ENCODE measurements at regions not wholly inside any gene's neighbourhood (a gene's known extent, or its start where the extent isn't known, plus 50 kb on each side); places are given as distances from the start of the nearest gene placed in this dataset.
A peak's percentile ranks its signal among the peaks of the same experiment; 100 is the strongest.
"Not testable (repeated sequence)": the region's sequence is repeated elsewhere in the genome, so short reads cannot be mapped to it uniquely, and the experiment has no call there.

DNA sequence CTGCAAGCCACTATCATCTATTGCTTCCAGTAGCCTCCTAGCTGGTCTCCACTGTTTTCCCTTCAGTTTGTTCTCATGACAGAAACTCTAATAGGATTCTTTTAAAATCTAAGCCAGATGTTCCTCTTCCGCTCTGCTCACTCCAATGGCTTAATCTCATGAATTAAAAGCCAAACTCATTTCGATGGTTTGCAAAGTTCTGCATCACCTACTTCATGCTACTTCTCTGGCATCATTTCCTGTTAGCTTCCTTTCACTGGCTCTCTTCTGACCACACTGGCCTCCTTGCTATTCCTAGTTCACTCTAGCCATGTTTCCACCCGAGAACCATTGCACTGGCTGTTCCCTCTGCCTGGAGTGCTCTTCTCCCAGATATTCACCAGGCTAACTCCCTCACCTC, 102.0 kb upstream of the LSM6 start:
- DNase-seq (ENCODE audit: low spot score): peak; percentile 30

DNA sequence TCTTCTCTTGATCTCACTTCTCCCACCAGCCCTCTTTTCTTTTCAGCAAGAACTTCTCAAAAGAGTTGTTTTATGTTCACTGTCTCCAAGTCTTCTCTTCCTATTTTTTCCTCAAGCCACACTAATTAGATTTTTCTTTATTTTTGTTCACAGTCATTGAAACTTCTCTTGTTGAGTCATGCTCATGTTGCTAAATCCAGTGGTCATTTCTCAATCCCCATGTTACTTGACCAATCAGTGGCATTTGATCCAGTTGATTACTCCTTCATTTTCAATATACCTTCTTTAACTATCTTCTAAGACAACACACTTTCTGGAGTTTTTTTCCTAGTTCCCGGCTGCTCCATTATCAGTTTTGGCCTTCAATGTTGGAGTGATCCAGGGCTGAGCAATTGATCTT, 103.1 kb upstream of the LSM6 start:
- DNase-seq (ENCODE audit: low spot score): no peak

DNA sequence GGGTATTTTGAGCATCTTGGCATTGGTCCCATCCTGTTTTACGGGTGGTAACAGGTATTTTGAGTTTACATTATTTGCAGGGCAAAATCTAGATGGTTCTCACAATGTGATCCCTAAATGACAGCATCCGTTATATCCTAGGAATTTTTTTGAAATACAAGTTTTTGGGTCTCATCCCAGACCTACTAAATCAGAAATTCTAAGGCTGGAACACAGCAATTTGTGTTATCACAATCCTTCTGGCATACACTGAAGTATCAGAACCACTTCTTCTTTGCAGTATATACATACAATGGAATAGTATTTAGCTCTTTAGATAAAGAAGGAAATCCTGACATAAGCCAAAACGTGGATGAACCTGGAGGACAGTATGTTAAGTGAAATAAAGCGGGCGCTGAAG, 104.1 kb upstream of the LSM6 start:
- no peak for DNase-seq (ENCODE audit: low spot score)

DNA sequence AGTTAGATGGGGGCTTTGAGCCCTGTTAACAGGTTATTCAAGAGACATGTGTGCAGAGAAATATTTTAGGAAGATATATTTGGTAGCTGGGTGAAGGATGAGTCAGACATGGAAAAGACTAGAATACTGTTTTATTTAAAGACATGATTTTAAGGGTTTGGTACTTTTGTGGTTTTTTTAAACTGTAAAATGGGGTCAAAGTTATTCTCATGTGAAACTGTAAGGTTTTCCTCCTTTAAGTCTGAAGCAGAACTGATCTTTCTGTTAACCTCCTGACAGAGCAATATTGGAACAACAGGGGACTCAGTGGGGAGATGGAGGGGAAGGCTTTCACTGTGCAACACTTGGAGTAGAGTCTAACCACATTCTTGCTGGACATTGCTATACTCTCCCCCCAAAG, 112.4 kb upstream of the LSM6 start:
- no peak for DNase-seq (ENCODE audit: low spot score)

DNA sequence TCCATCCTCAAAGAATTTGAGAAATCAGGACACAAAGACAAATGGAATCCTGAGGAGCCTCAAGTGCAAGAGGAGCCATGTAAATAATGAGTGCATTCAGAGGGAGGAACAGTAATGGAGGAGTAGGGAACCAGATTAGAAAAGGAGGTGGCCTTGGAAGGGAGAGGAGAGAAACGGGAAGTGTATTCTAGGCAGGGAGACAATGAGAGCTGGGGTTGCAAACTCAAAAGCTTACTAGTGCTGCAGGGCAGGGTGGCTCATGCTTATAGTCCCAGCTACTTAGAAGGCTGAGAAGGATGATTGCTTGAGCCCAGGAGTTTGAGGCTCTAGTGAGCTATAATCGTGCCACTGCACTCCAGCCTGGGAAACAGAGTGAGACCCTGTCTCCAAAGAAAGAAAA, 113.2 kb upstream of the LSM6 start:
- no peak for DNase-seq (ENCODE audit: low spot score)

DNA sequence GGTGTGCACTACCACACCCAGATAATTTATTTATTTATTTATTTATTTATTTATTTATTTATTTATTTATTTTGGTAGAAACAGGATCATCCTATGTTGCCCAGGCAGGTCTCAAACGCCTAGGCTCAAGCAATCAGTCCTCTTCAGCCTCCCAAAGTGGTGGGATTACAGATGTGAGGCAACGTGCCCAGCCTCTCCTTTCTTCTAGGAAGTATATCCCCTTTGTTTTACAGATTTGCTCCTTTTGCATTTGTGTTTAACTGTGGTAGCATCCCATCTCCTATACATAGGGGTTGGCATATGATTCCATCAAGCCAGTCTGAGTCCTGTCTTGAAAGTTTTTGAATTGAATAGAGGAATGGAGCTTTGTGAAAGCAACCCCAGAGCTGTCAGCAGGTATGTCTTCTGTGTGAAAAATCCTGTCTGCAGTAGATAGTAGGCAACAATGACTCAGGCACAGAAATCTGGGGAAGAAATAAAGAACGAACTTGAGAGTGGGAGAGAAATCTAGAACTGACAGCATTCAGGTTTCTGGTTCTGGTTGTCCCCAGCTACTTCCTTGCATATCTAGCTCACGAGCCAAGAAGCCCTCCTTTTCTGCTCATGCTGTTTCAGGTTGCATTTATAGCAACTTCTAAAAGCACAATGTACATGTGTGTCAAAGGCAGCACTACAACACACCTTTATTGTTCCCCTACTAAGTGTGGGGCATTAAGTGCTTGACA, 113.7 kb upstream of the LSM6 start:
- no peak for DNase-seq (ENCODE audit: low spot score)

DNA sequence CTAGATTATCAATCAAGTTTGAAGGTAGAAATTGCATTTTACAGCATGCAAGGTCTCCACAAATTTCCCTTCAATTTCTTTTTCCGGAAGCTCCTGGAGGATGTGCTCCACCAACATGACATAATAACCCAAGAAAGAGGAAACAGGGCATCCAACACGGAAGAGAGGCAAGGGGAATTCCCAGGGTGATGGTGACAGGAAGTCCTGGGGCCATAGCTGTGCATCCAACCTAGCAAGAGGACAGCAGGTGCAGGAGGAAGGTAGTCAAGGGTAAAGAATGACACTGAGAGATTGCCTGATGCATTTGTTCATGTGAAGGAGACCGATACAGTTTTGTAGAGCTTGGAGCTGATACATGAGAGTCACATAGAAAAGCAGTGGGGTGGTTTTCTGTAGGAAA, 115.7 kb upstream of the LSM6 start:
- DNase-seq (ENCODE audit: low spot score): peak; percentile 94

DNA sequence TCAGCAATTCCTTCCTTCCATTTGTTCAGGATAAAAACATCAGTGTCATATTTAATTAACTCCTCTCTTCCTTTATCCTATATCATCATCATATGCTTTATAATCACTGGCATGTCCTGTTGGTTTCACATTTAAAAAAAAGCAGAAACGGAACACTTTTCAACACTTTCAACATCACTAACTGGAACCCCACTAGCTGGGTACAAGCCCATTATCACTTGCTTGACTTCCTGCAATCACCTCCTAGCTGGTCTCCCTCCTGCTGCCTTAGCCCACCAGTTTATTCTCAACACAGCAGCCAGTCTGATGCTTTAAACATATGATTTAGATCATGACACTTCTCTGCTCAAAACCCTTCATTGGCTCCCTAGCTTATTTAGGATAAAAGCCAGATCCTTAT, 116.4 kb upstream of the LSM6 start:
- no peak for DNase-seq (ENCODE audit: low spot score)

DNA sequence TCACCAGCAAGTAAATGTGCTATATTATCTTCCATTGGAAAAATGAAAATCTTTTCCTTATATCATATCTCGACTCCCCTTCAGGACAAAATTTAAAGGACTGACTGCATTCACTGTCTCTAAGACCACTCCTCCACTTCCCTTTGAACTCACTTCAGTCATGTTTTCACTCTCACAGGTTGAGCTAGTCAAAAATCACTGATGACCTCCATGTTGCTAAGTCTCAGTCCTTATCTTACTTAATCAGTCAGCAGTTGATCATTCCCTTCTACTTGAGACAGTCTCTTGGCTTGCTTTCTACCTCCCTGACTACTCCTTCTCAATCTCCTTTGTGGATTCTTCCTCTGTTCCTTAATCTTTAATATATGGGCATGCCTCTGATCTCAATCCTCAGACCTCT, 117.0 kb upstream of the LSM6 start:
- DNase-seq (ENCODE audit: low spot score): no peak

DNA sequence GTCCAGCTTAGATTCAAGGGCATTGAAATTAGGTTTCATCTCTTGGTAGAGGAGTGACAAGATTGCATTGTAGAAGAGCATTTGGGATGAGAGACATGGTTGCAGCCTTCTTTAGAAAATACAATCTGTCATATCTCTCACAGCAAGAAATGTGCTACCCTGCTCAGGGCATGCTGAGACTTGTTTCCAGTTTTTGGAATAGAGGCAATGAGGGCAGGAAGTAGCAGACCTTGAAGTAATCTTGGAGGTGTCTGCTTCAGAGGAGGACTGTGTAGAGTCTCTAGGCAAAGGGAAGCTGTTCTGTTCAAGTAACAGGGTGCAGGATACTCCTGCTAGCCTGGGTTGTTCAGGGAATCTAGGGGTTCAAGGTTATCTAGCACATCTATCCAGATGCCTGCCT, 116.1 kb upstream of the ZNF827 start:
- no peak for DNase-seq (ENCODE audit: low spot score)

DNA sequence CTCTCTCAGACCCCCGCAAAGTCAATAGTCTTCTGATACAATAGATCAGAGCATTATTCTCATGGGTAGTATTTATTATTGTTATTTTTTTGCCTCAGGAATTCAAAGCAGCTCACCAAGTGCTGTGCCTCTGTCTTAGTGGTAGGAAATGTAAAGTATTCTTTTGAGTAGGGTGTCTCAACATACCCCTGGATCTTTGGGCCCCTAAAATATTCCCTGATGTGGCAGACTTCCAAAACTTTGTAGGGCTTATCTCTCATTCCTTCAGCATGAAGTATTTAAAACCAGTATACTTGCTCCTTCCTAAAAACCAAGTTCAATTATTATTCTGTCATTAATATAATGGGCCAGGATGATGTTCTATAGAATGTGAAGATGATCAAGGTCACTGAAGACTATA, 115.3 kb upstream of the ZNF827 start:
- no peak for DNase-seq (ENCODE audit: low spot score)

DNA sequence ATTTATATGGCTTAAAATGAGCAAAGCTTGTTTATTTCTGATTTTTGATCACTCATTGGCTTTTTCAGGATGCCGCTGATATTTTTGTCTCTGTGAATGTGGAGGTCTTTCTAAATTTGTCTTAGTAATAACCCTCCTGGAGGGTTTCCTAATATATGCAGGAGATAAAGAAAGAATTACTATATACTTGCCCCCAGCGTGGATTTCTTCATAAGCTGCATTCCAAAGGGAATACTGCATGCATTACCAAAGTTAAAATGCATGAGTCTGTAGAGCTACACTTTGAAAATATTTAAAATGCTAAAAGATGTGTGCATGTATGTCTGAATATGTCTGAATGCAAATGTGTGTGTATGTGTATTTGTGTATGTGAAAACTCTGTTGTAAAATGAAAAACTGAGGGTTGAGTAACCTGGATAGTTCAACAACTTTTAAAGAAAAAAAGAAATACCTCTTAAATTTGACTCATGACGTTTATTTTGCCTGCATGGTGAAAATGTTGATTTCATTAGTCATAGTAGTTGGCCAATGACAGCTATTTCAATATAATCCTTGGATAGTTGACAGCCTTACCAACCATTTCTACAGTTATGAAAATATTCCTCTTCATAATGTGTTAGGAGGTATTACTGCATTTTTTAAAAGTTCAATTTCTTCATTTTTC, 113.2 kb upstream of the ZNF827 start:
- peak; percentile 63 for DNase-seq (ENCODE audit: low spot score)

DNA sequence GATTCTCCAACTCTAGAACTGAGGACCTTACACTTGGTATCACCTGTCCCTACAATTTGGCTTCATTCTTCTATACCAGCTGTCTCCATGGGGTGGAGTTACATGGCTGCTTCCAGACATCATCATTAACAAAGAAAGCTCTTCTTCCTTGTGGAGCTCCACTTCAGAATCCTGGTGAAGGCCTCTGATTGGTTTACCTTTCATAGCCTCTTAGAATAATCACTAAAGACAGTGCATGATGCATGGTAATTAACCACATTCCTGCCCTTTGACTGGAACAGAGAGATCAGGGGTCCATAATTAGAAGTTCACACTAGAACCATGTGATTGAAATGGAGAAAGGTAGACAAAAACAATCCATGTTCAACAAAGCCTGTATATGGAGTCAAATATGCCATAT, 112.6 kb upstream of the ZNF827 start:
- DNase-seq (ENCODE audit: low spot score): peak; percentile 25

DNA sequence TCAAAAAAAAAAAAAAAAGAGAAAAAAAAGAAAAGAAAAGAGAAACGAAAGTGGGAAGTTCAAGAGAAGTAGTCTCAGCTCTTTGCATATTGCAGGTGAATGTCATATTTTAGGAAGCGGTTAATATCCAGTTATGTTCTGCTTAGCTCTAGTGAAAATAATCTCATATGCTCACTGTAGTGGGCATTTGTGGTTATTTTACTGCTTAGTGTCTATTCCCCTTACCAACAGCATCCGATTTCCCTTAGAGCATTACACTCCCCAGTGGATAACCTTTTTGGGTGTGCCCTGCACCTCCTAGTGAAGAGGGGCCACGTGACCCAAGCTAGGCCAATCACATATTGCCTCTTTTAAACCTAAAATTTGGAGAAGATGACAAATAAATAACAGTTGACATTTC, 111.2 kb upstream of the ZNF827 start:
- DNase-seq (ENCODE audit: low spot score): no peak

DNA sequence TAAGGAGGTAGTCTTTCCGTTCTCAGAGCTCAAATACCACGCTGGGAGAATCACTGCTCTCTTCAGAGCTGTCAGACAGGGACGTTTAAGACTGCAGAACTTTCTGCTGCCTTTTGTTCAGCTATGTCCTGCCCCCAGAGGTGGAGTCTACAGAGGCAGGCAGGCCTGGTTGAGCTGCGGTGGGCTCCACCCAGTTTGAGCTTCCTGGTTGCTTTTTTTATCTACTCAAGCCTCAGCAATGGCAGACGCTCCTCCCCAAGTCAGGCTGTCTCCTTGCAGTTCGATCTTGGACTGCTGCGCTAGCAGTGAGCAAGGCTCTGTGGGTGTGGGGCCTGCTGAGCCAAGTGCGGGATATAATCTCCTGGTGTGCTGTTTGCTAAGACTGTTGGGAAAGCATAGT, 109.1 kb upstream of the ZNF827 start:
- not testable (repeated sequence) for DNase-seq (ENCODE audit: low spot score)

DNA sequence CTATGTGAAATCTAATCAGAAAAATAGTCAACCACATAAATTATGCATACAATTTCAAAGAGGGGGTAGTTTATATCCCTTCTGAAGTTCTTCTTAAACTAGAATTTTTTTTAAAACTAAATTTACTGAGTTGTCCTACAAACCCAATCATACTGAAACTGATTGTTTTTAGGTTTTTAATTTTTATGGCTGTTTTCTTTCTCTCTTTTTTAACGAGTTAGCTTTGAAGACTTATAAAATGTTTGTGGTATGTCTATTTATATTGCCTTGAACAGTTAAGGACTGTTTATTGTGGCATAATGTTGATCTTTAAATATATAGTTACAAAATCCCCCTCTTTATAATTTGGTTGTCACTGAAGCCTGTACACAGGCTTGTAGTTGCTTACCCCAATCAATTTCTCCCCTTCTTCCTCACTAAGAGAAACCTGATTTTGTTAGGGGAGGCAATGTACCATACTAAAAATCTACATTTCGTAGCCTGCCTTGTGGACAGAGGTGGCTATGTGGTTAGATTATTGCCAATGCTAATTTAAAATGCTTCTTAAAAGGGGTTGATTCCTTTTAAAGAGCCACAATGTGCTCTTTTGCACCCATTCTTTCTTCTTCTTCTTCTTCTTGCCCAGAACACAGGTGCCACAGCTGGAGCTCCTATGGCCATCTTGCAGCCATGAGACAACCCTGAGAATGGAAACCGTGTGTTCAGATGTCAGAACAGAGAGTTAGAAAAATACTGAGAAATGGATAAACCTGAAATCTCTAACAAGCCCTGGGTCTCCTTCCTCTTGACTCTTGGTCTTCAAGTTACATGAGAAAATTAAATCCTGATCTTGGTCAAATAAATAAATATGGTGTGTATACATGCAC, 102.7 kb upstream of the ZNF827 start:
- DNase-seq (ENCODE audit: low spot score): no peak

DNA sequence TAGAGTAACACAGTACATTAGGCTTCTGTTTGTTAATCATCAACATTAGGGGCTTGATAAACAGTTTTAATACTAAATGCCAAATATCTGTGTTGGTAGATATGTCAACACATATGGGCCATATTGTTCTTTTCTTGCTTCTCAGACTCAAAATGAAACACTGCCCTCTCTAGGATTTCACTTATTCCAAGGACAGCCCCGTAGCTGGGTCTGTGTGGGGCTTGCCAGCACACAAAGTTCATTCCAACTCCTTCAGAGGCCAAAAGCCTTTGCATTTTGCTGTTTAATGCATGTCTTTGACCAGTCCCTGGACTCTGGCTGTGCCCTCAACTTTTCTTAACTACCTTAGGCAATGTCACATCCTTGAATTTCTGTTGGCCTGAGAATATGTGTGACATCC, 102.0 kb upstream of the ZNF827 start:
- no peak for DNase-seq (ENCODE audit: low spot score)

DNA sequence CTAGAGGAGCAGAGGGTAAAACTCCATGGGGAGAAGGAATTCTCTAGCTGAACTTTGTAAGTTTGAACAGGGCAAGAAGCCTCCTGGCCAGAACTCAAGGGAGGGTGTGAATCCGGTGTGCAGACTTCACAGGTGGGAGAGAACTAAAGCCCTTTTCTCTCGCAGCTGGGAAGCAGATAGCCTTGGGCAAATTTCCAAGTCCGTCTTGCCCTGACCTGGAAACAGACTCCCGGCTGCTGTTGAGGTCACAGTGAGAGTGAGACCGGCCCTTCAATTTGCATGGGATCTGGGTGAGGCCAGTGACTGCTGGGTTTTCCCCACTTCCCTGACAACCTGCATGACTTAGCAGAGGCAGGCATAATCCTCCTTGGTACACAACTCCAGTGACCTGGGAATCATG, 94.5 kb upstream of the ZNF827 start:
- peak; percentile 91 for DNase-seq (ENCODE audit: low spot score)

DNA sequence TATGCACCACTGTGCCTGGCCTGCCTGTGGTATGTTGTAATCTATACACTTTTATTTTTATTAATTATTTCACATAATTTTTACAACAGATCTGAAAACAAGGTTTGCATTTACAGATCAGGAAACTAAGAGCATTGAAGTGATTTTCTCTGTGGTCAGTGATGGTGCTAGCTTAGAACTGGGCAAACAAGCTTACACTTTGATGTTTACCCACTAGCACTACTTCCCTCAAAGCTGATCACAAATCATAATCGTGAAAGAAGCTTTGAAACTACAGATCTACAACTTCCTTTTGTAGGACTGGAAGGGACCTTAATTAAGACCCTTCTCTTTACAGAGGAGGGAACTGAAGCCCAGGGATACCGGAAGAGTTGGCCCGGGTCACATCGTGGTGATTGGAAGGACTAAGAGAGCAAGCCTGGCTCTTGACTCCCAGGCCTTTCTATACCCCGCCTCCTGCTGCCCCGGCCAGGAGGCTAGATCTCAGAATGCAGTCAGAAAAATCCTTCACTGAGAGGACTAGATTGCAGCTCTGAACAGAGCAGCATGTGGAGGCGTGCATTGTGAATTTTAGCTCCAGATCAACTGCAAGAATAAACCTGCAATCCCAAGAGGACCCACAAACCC, 93.7 kb upstream of the ZNF827 start:
- DNase-seq (ENCODE audit: low spot score): no peak

DNA sequence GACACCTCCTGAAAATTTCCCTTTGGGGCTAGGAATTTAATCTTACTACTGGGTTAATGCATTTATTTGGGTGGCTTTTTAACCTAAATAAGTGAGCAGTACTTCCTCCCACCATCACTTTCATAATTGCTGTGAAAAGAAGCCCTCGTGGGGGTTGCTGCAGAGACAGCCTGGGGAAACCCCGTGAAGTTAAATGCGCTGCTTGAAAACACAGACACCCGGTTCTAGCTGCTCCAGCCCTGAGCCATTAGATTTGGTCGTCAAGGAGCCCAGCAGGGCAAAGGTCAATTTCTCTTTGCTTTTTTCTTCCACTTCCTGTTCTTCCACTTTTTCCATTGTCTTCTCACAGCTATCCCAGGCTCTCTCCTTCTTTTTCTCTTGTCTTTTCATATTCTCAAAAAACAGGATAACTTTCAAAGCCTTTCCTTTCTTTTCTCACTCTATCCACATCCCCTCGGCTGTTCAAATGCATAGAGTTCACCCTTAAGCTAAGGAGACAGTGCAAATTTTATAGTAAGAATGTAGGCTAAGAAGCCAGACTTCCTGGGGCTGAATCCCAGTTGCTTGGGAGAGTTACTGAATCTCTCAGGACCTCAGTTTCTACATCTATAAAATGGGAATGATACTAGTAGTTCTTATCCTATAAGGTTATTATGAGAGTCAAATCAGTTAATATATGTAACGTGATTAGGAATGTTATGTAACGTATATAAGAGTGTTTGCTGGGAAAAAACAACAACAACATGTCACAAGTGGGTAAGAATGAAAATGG, 91.5 kb upstream of the ZNF827 start:
- DNase-seq (ENCODE audit: low spot score): peak; percentile 55

DNA sequence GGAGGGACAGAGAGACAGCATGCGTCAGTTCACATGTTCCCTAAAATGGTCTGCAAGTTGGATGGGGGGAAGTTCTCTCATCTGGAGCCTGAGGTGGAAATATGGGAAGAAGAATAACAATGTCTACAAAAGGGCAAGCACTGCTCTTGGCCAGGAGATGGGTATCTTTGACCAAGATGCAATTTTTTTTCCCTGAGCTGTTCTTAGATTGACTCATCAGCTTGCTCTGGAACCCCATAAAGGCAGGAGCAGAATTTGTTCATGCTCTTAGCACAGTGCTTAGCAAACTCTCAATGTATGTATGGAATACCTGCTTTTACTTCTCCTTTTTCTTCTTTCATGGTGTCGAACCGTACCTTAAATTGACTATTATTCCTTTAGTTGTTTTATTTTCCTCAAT, 90.5 kb upstream of the ZNF827 start:
- peak; percentile 52 for DNase-seq (ENCODE audit: low spot score)

DNA sequence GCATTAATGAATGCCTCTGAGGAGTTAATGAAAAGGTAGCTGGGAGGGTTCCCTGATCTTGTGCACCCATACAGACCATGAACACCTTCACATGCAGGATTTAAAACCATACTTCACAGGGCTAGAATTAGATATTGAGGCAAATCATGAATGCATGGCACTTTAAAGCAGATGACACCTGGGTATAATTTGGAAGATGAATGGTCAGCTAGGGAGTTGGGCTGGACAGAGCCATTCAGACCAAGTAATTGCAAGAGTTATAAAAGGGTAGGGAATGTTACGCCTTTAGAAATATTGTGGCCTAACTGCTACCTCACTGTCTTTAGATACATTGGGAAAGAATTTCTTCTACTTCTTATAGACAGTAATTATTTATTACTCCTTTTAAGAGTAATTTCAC, 89.1 kb upstream of the ZNF827 start:
- no peak for DNase-seq (ENCODE audit: low spot score)
